ENCODE measurements at regions not wholly inside any gene's neighbourhood (a gene's known extent, or its start where the extent isn't known, plus 50 kb on each side); places are given as distances from the start of the nearest gene placed in this dataset.

DNA sequence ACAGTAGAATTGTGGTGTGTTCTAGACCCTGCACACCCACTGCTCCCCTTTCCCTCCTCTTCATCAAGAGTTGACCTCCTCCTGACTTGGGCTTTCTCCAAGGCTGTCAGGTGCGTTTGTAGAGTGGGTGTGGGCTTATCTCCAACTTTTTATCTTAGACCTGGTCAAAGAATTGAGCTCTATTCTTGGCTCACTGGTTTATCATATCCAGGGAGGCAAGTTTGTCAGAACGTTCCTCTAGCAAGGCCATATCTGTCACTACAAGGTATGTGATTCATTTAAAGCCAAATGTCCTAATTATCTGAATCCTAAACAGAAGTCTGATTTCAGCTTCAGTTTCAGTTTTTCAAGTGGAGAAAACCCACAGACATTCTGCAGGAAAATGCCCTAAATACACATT, 117.1 kb upstream of the MGAT5 start:
- TF ChIP-seq, protein P1, sequence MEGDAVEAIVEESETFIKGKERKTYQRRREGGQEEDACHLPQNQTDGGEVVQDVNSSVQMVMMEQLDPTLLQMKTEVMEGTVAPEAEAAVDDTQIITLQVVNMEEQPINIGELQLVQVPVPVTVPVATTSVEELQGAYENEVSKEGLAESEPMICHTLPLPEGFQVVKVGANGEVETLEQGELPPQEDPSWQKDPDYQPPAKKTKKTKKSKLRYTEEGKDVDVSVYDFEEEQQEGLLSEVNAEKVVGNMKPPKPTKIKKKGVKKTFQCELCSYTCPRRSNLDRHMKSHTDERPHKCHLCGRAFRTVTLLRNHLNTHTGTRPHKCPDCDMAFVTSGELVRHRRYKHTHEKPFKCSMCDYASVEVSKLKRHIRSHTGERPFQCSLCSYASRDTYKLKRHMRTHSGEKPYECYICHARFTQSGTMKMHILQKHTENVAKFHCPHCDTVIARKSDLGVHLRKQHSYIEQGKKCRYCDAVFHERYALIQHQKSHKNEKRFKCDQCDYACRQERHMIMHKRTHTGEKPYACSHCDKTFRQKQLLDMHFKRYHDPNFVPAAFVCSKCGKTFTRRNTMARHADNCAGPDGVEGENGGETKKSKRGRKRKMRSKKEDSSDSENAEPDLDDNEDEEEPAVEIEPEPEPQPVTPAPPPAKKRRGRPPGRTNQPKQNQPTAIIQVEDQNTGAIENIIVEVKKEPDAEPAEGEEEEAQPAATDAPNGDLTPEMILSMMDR (conservative IDR thresholded peaks at IDR 0.05; ENCODE audit: low read length), result no peak
- TF ChIP-seq EZH2phosphoT487 (IDR thresholded peaks at IDR 0.05; ENCODE audit: borderline replicate concordance, low read depth, low read length), result no peak
